ENCODE measurements at regions not wholly inside any gene's neighbourhood (a gene's known extent, or its start where the extent isn't known, plus 50 kb on each side); places are given as distances from the start of the nearest gene placed in this dataset.

GRCh38 chr21:41102281-41102680 is 65.7 kb upstream of the BACE2 start:
- H3K9me2 ChIP-seq (ENCODE audit: insufficient read depth, low read length), result no peaks in the 10 kb centered on the region
- TF ChIP-seq CTCF (IDR thresholded peaks at IDR 0.05; ENCODE audit: poor library complexity, severe bottlenecking) (no peak), SMC3 (conservative IDR thresholded peaks at IDR 0.05; ENCODE audit: poor library complexity) (no peak), MXI1 (conservative IDR thresholded peaks at IDR 0.05; ENCODE audit: poor library complexity, severe bottlenecking) (no peak), TAF1 (IDR thresholded peaks at IDR 0.05; ENCODE audit: low read depth) (no peak), RAD21 (conservative IDR thresholded peaks at IDR 0.05) (no peak)
- no peaks in the 10 kb centered on the region for H3K79me2 ChIP-seq (replicated peaks; ENCODE audit: insufficient read depth, low read length)
- no peaks in the 10 kb centered on the region for H3F3A ChIP-seq (ENCODE audit: insufficient read depth, low read length, poor library complexity, severe bottlenecking)
- H3K27ac ChIP-seq (ENCODE audit: low read length), result no peak overlapping the region
- no peaks in the 10 kb centered on the region for H4K20me1 ChIP-seq (ENCODE audit: insufficient read depth)
- no peaks in the 10 kb centered on the region for H3K36me3 ChIP-seq (ENCODE audit: insufficient read depth, low read length)
- H3K27me3 ChIP-seq (ENCODE audit: insufficient read depth, low read depth, low read length), result no peaks in the 10 kb centered on the region
- no peak overlapping the region for H3K9ac ChIP-seq (ENCODE audit: low read length)
- no peak overlapping the region for H3K4me2 ChIP-seq (ENCODE audit: low read length)
- no peak overlapping the region for H3K4me3 ChIP-seq (ENCODE audit: low read length)
- H3K9me3 ChIP-seq (ENCODE audit: low read length), result no peaks in the 10 kb centered on the region
- no peak overlapping the region for H2AFZ ChIP-seq (ENCODE audit: low read depth, low read length)

GRCh38 chr21:41107602-41108001 is 60.4 kb upstream of the BACE2 start:
- no peak for TF ChIP-seq CTCF (IDR thresholded peaks at IDR 0.05; ENCODE audit: poor library complexity, severe bottlenecking)
- TF ChIP-seq MXI1 (conservative IDR thresholded peaks at IDR 0.05; ENCODE audit: poor library complexity, severe bottlenecking), result no peak
- TF ChIP-seq TAF1 (IDR thresholded peaks at IDR 0.05; ENCODE audit: low read depth), result no peak
- TF ChIP-seq EZH2 (IDR thresholded peaks at IDR 0.05; ENCODE audit: borderline replicate concordance, insufficient read depth, low read length, poor library complexity, severe bottlenecking), result no peak
- no peak for TF ChIP-seq EP300 (conservative IDR thresholded peaks at IDR 0.05; ENCODE audit: poor library complexity, severe bottlenecking)
- no peak for TF ChIP-seq REST (IDR thresholded peaks at IDR 0.05; ENCODE audit: borderline replicate concordance)
- TF ChIP-seq RAD21 (conservative IDR thresholded peaks at IDR 0.05), result no peak
- TF ChIP-seq POLR2AphosphoS5 (IDR thresholded peaks at IDR 0.05), result no peak
- TF ChIP-seq SMC3 (conservative IDR thresholded peaks at IDR 0.05; ENCODE audit: poor library complexity), result no peak
- H3K27me3 ChIP-seq (ENCODE audit: insufficient read depth, low read depth, low read length), result no peaks in the 10 kb centered on the region

More at GRCh38 chr21:41107602-41108001, 60.4 kb upstream of the BACE2 start:
- Histone ChIP-seq H2AFZ (ENCODE audit: low read depth, low read length) (no peak overlapping the region), H3K9me3 (ENCODE audit: low read length) (no peaks in the 10 kb centered on the region), H3K4me2 (ENCODE audit: low read length) (no peak overlapping the region), H3K36me3 (ENCODE audit: insufficient read depth, low read length) (no peaks in the 10 kb centered on the region), H4K20me1 (ENCODE audit: insufficient read depth) (no peaks in the 10 kb centered on the region), H3K4me3 (ENCODE audit: low read length) (no peak overlapping the region), H3K9ac (ENCODE audit: low read length) (no peak overlapping the region), H3K9me2 (ENCODE audit: insufficient read depth, low read length) (no peaks in the 10 kb centered on the region), H3K79me2 (replicated peaks; ENCODE audit: insufficient read depth, low read length) (no peaks in the 10 kb centered on the region), H3F3A (ENCODE audit: insufficient read depth, low read length, poor library complexity, severe bottlenecking) (no peaks in the 10 kb centered on the region), H3K27ac (ENCODE audit: low read length) (no peak overlapping the region)
